ENCODE measurements at regions not wholly inside any gene's neighbourhood (a gene's known extent, or its start where the extent isn't known, plus 50 kb on each side); places are given as distances from the start of the nearest gene placed in this dataset.

DNA sequence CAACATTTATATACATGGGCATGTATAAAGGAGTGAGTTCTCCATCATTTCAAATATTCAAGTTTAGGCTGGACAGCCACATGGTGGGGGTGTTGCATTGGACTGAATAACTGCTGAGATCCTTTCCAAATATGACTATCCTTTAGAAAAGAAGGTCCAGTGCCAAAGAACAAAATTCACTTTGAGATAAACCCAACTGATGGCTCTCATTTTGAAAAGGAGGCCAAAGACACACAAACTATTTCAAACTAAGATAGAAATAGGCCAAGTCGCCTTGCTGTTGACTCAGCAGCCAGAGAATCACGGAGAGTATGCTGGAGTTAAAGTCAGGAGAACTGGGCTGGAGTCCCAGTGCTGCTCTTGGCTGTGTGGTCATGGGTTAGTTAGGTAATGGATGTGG, 204.5 kb upstream of the LRATD1 start:
- no peaks in the 10 kb centered on the region for H3K9me3 ChIP-seq (ENCODE audit: insufficient read depth in 2 of 2, low read depth in 1 of 2, low read length in 1 of 2)
- DNase-seq (ENCODE audit: low read depth in 1 of 2, low spot score in 2 of 2) (no peak), FAIRE-seq (no peak)
- H3K36me3 ChIP-seq (ENCODE audit: control insufficient read depth in 2 of 4, insufficient read depth in 4 of 4, low read length in 3 of 4), result no peaks in the 10 kb centered on the region
- no peak overlapping the region for H2BK120ac ChIP-seq (replicated peaks; ENCODE audit: low read depth, low read length)
- no peak overlapping the region for H3K23ac ChIP-seq (ENCODE audit: insufficient read length)
- no peaks in the 10 kb centered on the region for H3K79me2 ChIP-seq (ENCODE audit: control insufficient read depth in 1 of 2, insufficient read depth in 2 of 2, low read length in 2 of 2)
- no peak overlapping the region for H3K27ac ChIP-seq (ENCODE audit: low read depth, low read length)
- no peaks in the 10 kb centered on the region for H3K4me1 ChIP-seq (replicated peaks in 1 of 4; ENCODE audit: control insufficient read depth in 3 of 4, insufficient read depth in 4 of 4, low read length in 3 of 4)
- H4K20me1 ChIP-seq (replicated peaks in 1 of 2; ENCODE audit: control insufficient read depth in 1 of 2, insufficient read depth in 2 of 2, low read length in 2 of 2), result no peaks in the 10 kb centered on the region
- H4K5ac ChIP-seq (ENCODE audit: insufficient read length, low read depth, low read length), result no peak overlapping the region
- CTCF ChIA-PET (ENCODE audit: partially characterized antibody), result no interaction called here
- H2AFZ ChIP-seq (ENCODE audit: low read length), result no peak overlapping the region
- no peak overlapping the region for H2BK15ac ChIP-seq (ENCODE audit: low read length)
- POLR2A ChIA-PET (ENCODE audit: partially characterized antibody), result no interaction called here
- H3K4ac ChIP-seq (replicated peaks; ENCODE audit: insufficient read length, low read depth, low read length), result no peak overlapping the region
- no peak overlapping the region for H4K8ac ChIP-seq (ENCODE audit: extremely low read depth, insufficient read depth, low read length)
- no peak overlapping the region for H4K91ac ChIP-seq (replicated peaks; ENCODE audit: insufficient read length, low read length)
- no peak overlapping the region for H2BK5ac ChIP-seq (ENCODE audit: low read depth, low read length)
- no peak overlapping the region for H3K4me2 ChIP-seq (ENCODE audit: insufficient read depth in 1 of 2, low read depth in 2 of 2, low read length in 2 of 2)
- no peak overlapping the region for H3K4me3 ChIP-seq (ENCODE audit: extremely low read depth in 1 of 4, insufficient read depth in 2 of 4, low read depth in 3 of 4, low read length in 4 of 4)
- H3K14ac ChIP-seq (ENCODE audit: insufficient read length), result no peak overlapping the region
- no peaks in the 10 kb centered on the region for H3K79me1 ChIP-seq (ENCODE audit: low read depth, low read length)
- no peak overlapping the region for H3K9ac ChIP-seq (replicated peaks in 1 of 4; ENCODE audit: extremely low read depth in 1 of 4, low read depth in 3 of 4, low read length in 3 of 4)
- H3K56ac ChIP-seq (replicated peaks; ENCODE audit: insufficient read length, low read depth, low read length), result no peak overlapping the region
- no peak overlapping the region for H2AK5ac ChIP-seq (ENCODE audit: low read depth, low read length)
- H2BK20ac ChIP-seq (ENCODE audit: low read length), result no peak overlapping the region
- no peak for TF ChIP-seq RFX5 (IDR thresholded peaks at IDR 0.05; ENCODE audit: borderline replicate concordance, low read depth, low read length)
- peak in 1 of 2 experiments; percentile 21; a peak in 2 of 4 replicates for TF ChIP-seq RAD21 (IDR thresholded peaks at IDR 0.05 in 1 of 2, conservative IDR thresholded peaks at IDR 0.05 in 1 of 2; ENCODE audit: low read depth in 2 of 2, low read length in 2 of 2)
- H3K23me2 ChIP-seq (ENCODE audit: low read depth, low read length), result no peaks in the 10 kb centered on the region
- WGBS, 2 experiments (ENCODE audit: extremely low coverage in 1 of 2, insufficient coverage in 1 of 2, insufficient read length in 1 of 2, insufficient replicate concordance in 2 of 2, low coverage in 1 of 2, low lambda C conversion rate in 2 of 2, missing lambda C conversion rate in 1 of 2), result 40% methylated on average over 2 of the region's 2 CpGs; no CpG with 5 or more reads in 1 of the 2 experiments
- no peak overlapping the region for H3K18ac ChIP-seq (ENCODE audit: extremely low read depth, low read length)
- no peak overlapping the region for H2BK12ac ChIP-seq (ENCODE audit: low read depth, low read length)
- H3K27me3 ChIP-seq (replicated peaks in 1 of 4; ENCODE audit: control insufficient read depth in 3 of 4, extremely low read depth in 1 of 4, insufficient read depth in 3 of 4, low read length in 3 of 4), result no peaks in the 10 kb centered on the region; a peak in 1 of 7 replicates

Measured in H1 (cell line).